GM06990 (cell line): ENCODE measurements at regions not wholly inside any gene's neighbourhood (a gene's known extent, or its start where the extent isn't known, plus 50 kb on each side); places are given as distances from the start of the nearest gene placed in this dataset.

Experiments used
- DNase-seq: peaks from one replicate; pipeline ENCODE4 v3.0.0-alpha.2; 2011; ENCODE audit not compliant: insufficient read length; ENCODE audit errors: extremely low read depth
- H3K27me3 ChIP-seq: replicated peaks from 2 replicates; pipeline ENCODE4 v1.6.0; 2011; ENCODE audit warnings: low read length; ENCODE audit not compliant: control insufficient read depth, insufficient read depth
- H3K36me3 ChIP-seq: 2 replicates; pipeline ENCODE4 v1.5.1; 2011; ENCODE audit warnings: low read length; ENCODE audit not compliant: control insufficient read depth, insufficient read depth
- H3K4me3 ChIP-seq: replicated peaks from 2 replicates; pipeline ENCODE4 v1.5.1; 2011; ENCODE audit warnings: low read depth, mild to moderate bottlenecking, control low read depth, low read length
- CTCF ChIP-seq: IDR thresholded peaks from 2 replicates; pipeline ENCODE4 v1.5.1; 2011; ENCODE audit warnings: low read length, control low read depth, mild to moderate bottlenecking, inconsistent platforms; ENCODE audit not compliant: insufficient read depth, poor library complexity, severe bottlenecking

GRCh38 chr6:169131390-169131789, 122.3 kb downstream of the THBS2 start:
- no peak overlapping the region for H3K4me3 ChIP-seq
- DNase-seq, result no peak
- no peak for TF ChIP-seq CTCF
- H3K36me3 ChIP-seq, result no peaks in the 10 kb centered on the region
- H3K27me3 ChIP-seq, result no peaks in the 10 kb centered on the region

- no peak for TF ChIP-seq CTCF
These were observed 123.5 kb downstream of the THBS2 start for GRCh38 chr6:169130113-169130512.

GRCh38 chr6:169121013-169121412, 132.6 kb downstream of the THBS2 start:
- DNase-seq, result no peak
- Histone ChIP-seq H3K36me3 (no peaks in the 10 kb centered on the region), H3K27me3 (no peaks in the 10 kb centered on the region), H3K4me3 (no peak overlapping the region)
- TF ChIP-seq CTCF, result no peak

More at GRCh38 chr6:169130113-169130512, 123.5 kb downstream of the THBS2 start:
- H3K4me3 ChIP-seq, result no peak overlapping the region
- H3K27me3 ChIP-seq, result no peaks in the 10 kb centered on the region
- DNase-seq, result no peak
- no peaks in the 10 kb centered on the region for H3K36me3 ChIP-seq

- no peak for TF ChIP-seq CTCF
- Histone ChIP-seq H3K4me3 (no peak overlapping the region), H3K27me3 (no peaks in the 10 kb centered on the region), H3K36me3 (no peaks in the 10 kb centered on the region)
- DNase-seq, result no peak
These were observed 134.0 kb downstream of the THBS2 start for GRCh38 chr6:169119669-169120068.

- Histone ChIP-seq H3K4me3 (no peak overlapping the region), H3K36me3 (no peaks in the 10 kb centered on the region), H3K27me3 (no peaks in the 10 kb centered on the region)
- no peak for TF ChIP-seq CTCF
- no peak for DNase-seq
These were observed 135.3 kb downstream of the THBS2 start for GRCh38 chr6:169118346-169118830.

- no peaks in the 10 kb centered on the region for H3K36me3 ChIP-seq
- TF ChIP-seq CTCF, result no peak
- no peak for DNase-seq
- no peak overlapping the region for H3K4me3 ChIP-seq
- H3K27me3 ChIP-seq, result no peaks in the 10 kb centered on the region
These were observed 136.0 kb downstream of the THBS2 start for GRCh38 chr6:169117663-169118062.
